ENCODE measurements at regions not wholly inside any gene's neighbourhood (a gene's known extent, or its start where the extent isn't known, plus 50 kb on each side); places are given as distances from the start of the nearest gene placed in this dataset.

DNA sequence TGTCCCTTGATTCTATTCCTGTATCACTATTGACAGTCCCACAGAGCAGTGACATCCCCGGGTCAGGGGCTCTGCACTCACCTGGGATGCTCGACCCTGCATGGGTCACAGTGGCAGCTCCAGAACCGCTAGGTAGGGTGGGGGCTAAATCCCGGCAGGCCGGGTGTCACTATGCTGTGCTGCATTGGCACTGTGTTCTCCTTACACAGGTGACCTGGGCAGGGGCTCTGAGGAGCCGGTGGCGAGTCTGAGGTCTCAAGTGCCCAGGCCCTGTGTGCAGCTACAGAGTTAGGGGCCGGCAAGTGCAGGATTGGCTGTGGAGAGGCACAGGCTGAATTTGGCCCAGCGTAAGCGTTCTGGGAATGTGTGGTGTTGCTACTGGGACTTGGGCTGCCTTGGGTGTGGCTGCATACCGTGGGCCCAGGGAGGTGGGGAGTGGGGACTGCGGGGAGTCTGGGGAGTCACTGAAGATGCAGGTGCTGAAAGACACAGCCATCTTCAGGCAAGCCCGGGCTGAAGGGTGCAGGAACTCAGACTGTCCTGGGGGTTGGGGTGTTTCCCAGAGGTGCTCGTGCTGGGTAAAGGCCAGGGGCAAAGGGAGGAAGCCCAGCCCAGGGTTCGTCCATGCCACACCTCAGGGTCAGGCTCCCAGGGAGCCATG lies 102.6 kb upstream of the PRR20G start:
- no peaks in the 10 kb centered on the region for H3K27me3 ChIP-seq (ENCODE audit: insufficient read depth, low read length)
- H4K20me1 ChIP-seq (ENCODE audit: insufficient read depth), result no peaks in the 10 kb centered on the region
- H3K36me3 ChIP-seq (ENCODE audit: control insufficient read depth in 1 of 2, insufficient read depth in 2 of 2, low read length in 2 of 2), result no peaks in the 10 kb centered on the region
- ATAC-seq (no peak), DNase-seq (ENCODE audit: low read depth, low spot score) (no peak)
- POLR2A ChIA-PET, result no interaction called here
- H3K9me3 ChIP-seq (ENCODE audit: control insufficient read depth in 1 of 2, insufficient read depth in 1 of 2, low read depth in 1 of 2, low read length in 2 of 2), result no peaks in the 10 kb centered on the region
- no peaks in the 10 kb centered on the region for H3K79me2 ChIP-seq (ENCODE audit: insufficient read depth, low read length)
- no peaks in the 10 kb centered on the region for H3K9me2 ChIP-seq (ENCODE audit: insufficient read depth)
- H3K27ac ChIP-seq (ENCODE audit: low read depth, low read length), result no peak overlapping the region
- H3K9ac ChIP-seq (ENCODE audit: low read length), result no peak overlapping the region
- H2AFZ ChIP-seq (ENCODE audit: low read depth, low read length, poor library complexity, severe bottlenecking), result no peak overlapping the region
- H3K4me3 ChIP-seq (replicated peaks in 1 of 2; ENCODE audit: low read depth in 1 of 2, low read length in 2 of 2), result no peak overlapping the region
- no peak overlapping the region for H3K4me2 ChIP-seq (ENCODE audit: low read length)
- RAD21 ChIA-PET (ENCODE audit: low non-redundant PET in 1 of 2, low total read pairs in 2 of 2, uncharacterized antibody in 2 of 2, unreplicated experiment in 2 of 2), result no interaction called here
- CTCF ChIA-PET, result no interaction called here
- BruUV-seq (replicated peaks), result no TSS peak
- TF ChIP-seq POLR2A (IDR thresholded peaks at IDR 0.05; ENCODE audit: borderline replicate concordance, extremely low read depth, insufficient read depth, insufficient read length) (no peak), FOSL1 (IDR thresholded peaks at IDR 0.05; ENCODE audit: low read depth) (no peak), ZNF274 (IDR thresholded peaks at IDR 0.05; ENCODE audit: low read depth, low read length) (no peak), EZH2 (IDR thresholded peaks at IDR 0.05) (no peak), SRF (IDR thresholded peaks at IDR 0.05; ENCODE audit: low read depth) (no peak), CEBPB (IDR thresholded peaks at IDR 0.05; ENCODE audit: low read depth) (no peak), ZFX (IDR thresholded peaks at IDR 0.05) (no peak), ELF1 (IDR thresholded peaks at IDR 0.05; ENCODE audit: borderline replicate concordance, low read depth) (no peak), POLR2AphosphoS5 (IDR thresholded peaks at IDR 0.05; ENCODE audit: low read depth, low read length) (no peak), JUND (IDR thresholded peaks at IDR 0.05) (no peak), SIN3A (IDR thresholded peaks at IDR 0.05; ENCODE audit: low read depth) (no peak), EGR1 (IDR thresholded peaks at IDR 0.05; ENCODE audit: low read depth) (no peak), RAD21 (IDR thresholded peaks at IDR 0.05; ENCODE audit: low read depth) (no peak)
- intact Hi-C loops (cut with micrococcal nuclease), result no loop called here
- peaks cover 3 to 19% of the 10 kb centered on the region in 2 experiments; a peak in 3 of 4 replicates for H3K4me1 ChIP-seq (ENCODE audit: control insufficient read depth in 1 of 2, insufficient read depth in 2 of 2, low read length in 2 of 2)

DNA sequence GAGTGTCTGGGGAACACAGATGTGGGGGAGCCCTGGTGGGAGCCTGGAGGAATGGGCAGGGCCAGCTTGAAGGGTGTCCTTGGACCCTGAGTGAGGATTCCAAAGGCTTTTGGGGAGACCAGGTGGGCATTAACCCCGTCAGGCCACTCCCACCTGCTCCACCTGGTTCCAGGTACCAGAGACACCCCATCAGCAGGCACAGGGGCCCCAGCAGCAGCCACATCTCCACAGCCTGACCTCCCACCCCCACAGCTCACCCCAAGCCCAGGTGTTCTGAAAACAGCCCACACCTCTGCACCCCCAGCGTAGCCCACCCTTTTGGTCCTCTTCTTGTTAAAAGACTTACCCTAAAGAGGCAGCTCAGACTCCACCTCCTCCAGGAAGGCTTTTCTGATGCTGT lies 102.1 kb upstream of the PRR20G start:
- H3K4me2 ChIP-seq (ENCODE audit: low read length), result peak overlapping the region; percentile 38; the same call in 1 of the 2 replicates
- H3K4me1 ChIP-seq (ENCODE audit: control insufficient read depth in 1 of 2, insufficient read depth in 2 of 2, low read length in 2 of 2), result peaks cover 3 to 19% of the 10 kb centered on the region in 2 experiments; a peak in 3 of 4 replicates
- H3K9me3 ChIP-seq (ENCODE audit: control insufficient read depth in 1 of 2, insufficient read depth in 1 of 2, low read depth in 1 of 2, low read length in 2 of 2), result no peaks in the 10 kb centered on the region
- ATAC-seq (no peak), DNase-seq (ENCODE audit: low read depth, low spot score) (no peak)
- no peaks in the 10 kb centered on the region for H3K36me3 ChIP-seq (ENCODE audit: control insufficient read depth in 1 of 2, insufficient read depth in 2 of 2, low read length in 2 of 2)
- ChIA-PET POLR2A (no interaction called here), RAD21 (ENCODE audit: low non-redundant PET in 1 of 2, low total read pairs in 2 of 2, uncharacterized antibody in 2 of 2, unreplicated experiment in 2 of 2) (no interaction called here), CTCF (no interaction called here)
- no peak overlapping the region for H3K4me3 ChIP-seq (replicated peaks in 1 of 2; ENCODE audit: low read depth in 1 of 2, low read length in 2 of 2)
- BruUV-seq (replicated peaks), result no TSS peak
- no peaks in the 10 kb centered on the region for H3K79me2 ChIP-seq (ENCODE audit: insufficient read depth, low read length)
- H3K9ac ChIP-seq (ENCODE audit: low read length), result no peak overlapping the region
- no peak overlapping the region for H3K27ac ChIP-seq (ENCODE audit: low read depth, low read length)
- H2AFZ ChIP-seq (ENCODE audit: low read depth, low read length, poor library complexity, severe bottlenecking), result no peak overlapping the region
- intact Hi-C loops (cut with micrococcal nuclease), result no loop called here
- no peaks in the 10 kb centered on the region for H3K27me3 ChIP-seq (ENCODE audit: insufficient read depth, low read length)
- no peaks in the 10 kb centered on the region for H4K20me1 ChIP-seq (ENCODE audit: insufficient read depth)
- H3K9me2 ChIP-seq (ENCODE audit: insufficient read depth), result no peaks in the 10 kb centered on the region
- TF ChIP-seq SIN3A (IDR thresholded peaks at IDR 0.05; ENCODE audit: low read depth) (no peak), RAD21 (IDR thresholded peaks at IDR 0.05; ENCODE audit: low read depth) (no peak), ATF3 (IDR thresholded peaks at IDR 0.05) (no peak), POLR2A (IDR thresholded peaks at IDR 0.05; ENCODE audit: borderline replicate concordance, extremely low read depth, insufficient read depth, insufficient read length) (no peak), POLR2AphosphoS5 (IDR thresholded peaks at IDR 0.05; ENCODE audit: low read depth, low read length) (no peak), ZFX (IDR thresholded peaks at IDR 0.05) (no peak), CEBPB (IDR thresholded peaks at IDR 0.05; ENCODE audit: low read depth) (no peak), ZBTB33 (IDR thresholded peaks at IDR 0.05; ENCODE audit: extremely low read depth, insufficient replicate concordance, low read length) (no peak), EGR1 (IDR thresholded peaks at IDR 0.05; ENCODE audit: low read depth) (no peak), SRF (IDR thresholded peaks at IDR 0.05; ENCODE audit: low read depth) (no peak), SP1 (IDR thresholded peaks at IDR 0.05; ENCODE audit: low read depth) (no peak), ELF1 (IDR thresholded peaks at IDR 0.05; ENCODE audit: borderline replicate concordance, low read depth) (no peak), EZH2 (IDR thresholded peaks at IDR 0.05) (no peak)
- TF ChIP-seq, protein P1, sequence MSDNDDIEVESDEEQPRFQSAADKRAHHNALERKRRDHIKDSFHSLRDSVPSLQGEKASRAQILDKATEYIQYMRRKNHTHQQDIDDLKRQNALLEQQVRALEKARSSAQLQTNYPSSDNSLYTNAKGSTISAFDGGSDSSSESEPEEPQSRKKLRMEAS (IDR thresholded peaks at IDR 0.05), result no peak

Data from HCT116 (cell line).